ENCODE measurements at regions not wholly inside any gene's neighbourhood (a gene's known extent, or its start where the extent isn't known, plus 50 kb on each side); places are given as distances from the start of the nearest gene placed in this dataset.

DNA sequence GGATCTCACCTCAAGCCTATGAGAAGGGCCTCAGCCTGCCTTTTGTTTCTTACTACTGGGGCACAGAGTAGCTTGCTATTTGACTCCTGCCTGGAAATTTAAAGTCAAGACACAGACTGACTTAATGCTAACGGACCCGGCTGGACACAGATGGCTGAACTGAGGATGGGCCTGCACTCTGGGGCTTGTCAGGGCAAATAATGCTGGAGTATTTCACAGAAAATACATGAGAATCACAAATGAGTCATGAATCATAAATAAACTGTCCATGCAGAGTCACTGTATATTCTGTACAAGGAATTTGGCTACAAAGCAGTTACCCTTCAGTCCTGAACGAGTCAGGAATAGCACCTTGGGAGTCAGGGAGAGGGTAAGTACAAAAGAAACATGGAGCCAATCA lies 683.2 kb upstream of the FOXG1 start:
- no peak overlapping the region for H2AFZ ChIP-seq (ENCODE audit: low read depth, low read length, severe bottlenecking)
- H3K36me3 ChIP-seq (ENCODE audit: low read length) = no peaks in the 10 kb centered on the region
- no peaks in the 10 kb centered on the region for H3K79me2 ChIP-seq (ENCODE audit: insufficient read depth, low read length)
- H3K27ac ChIP-seq (ENCODE audit: low read depth, low read length) = no peak overlapping the region
- H3K27me3 ChIP-seq (ENCODE audit: low read length) = no peaks in the 10 kb centered on the region
- TF ChIP-seq, protein P1, sequence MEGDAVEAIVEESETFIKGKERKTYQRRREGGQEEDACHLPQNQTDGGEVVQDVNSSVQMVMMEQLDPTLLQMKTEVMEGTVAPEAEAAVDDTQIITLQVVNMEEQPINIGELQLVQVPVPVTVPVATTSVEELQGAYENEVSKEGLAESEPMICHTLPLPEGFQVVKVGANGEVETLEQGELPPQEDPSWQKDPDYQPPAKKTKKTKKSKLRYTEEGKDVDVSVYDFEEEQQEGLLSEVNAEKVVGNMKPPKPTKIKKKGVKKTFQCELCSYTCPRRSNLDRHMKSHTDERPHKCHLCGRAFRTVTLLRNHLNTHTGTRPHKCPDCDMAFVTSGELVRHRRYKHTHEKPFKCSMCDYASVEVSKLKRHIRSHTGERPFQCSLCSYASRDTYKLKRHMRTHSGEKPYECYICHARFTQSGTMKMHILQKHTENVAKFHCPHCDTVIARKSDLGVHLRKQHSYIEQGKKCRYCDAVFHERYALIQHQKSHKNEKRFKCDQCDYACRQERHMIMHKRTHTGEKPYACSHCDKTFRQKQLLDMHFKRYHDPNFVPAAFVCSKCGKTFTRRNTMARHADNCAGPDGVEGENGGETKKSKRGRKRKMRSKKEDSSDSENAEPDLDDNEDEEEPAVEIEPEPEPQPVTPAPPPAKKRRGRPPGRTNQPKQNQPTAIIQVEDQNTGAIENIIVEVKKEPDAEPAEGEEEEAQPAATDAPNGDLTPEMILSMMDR (IDR thresholded peaks at IDR 0.05; ENCODE audit: insufficient read depth, low read length, poor library complexity, severe bottlenecking) = no peak
- no peak for TF ChIP-seq EZH2phosphoT487 (conservative IDR thresholded peaks at IDR 0.05; ENCODE audit: low read length)
- H3K9me3 ChIP-seq (ENCODE audit: insufficient read depth, low read length) = no peaks in the 10 kb centered on the region; the same call in 1 of the 2 replicates
- no peak overlapping the region for H3K9ac ChIP-seq (ENCODE audit: low read length)
- H3F3A ChIP-seq (ENCODE audit: insufficient read depth) = no peaks in the 10 kb centered on the region
- no peak overlapping the region for H3K4me2 ChIP-seq (ENCODE audit: low read depth, low read length, poor library complexity, severe bottlenecking)
- no peaks in the 10 kb centered on the region for H4K20me1 ChIP-seq (ENCODE audit: low read depth, low read length)
- no peak overlapping the region for H3K4me3 ChIP-seq (ENCODE audit: insufficient read depth, low read length, poor library complexity, severe bottlenecking)
- no peaks in the 10 kb centered on the region for H3K9me2 ChIP-seq (replicated peaks; ENCODE audit: insufficient read depth, low read length)

DNA sequence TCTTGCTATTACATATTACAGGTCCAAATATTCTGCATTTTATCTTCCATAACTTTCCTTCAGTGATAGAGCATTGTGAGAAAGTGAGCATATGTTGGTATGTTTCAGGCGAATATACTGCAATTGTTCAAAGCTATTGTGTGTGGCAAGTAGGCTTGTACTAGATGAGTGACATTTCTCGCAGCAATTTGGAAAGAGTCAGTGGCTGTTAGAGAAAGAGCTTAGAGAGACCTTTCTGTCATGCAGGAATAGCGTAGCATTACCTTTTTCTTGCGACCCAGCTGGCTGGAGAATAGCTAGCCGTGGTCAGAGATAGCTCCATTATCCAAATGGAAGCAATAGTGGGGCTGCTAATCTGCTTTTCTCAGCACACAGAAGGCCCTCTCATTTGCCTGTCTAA lies 678.5 kb upstream of the FOXG1 start:
- H3K4me2 ChIP-seq (ENCODE audit: low read depth, low read length, poor library complexity, severe bottlenecking) = no peak overlapping the region
- TF ChIP-seq, protein P1 (IDR thresholded peaks at IDR 0.05; ENCODE audit: insufficient read depth, low read length, poor library complexity, severe bottlenecking) = no peak
- H2AFZ ChIP-seq (ENCODE audit: low read depth, low read length, severe bottlenecking) = no peak overlapping the region
- no peaks in the 10 kb centered on the region; the same call in 1 of the 2 replicates for H3K9me3 ChIP-seq (ENCODE audit: insufficient read depth, low read length)
- H3K79me2 ChIP-seq (ENCODE audit: insufficient read depth, low read length) = no peaks in the 10 kb centered on the region
- no peaks in the 10 kb centered on the region for H3F3A ChIP-seq (ENCODE audit: insufficient read depth)
- no peaks in the 10 kb centered on the region for H3K36me3 ChIP-seq (ENCODE audit: low read length)
- no peak overlapping the region for H3K4me3 ChIP-seq (ENCODE audit: insufficient read depth, low read length, poor library complexity, severe bottlenecking)
- no peak overlapping the region for H3K27ac ChIP-seq (ENCODE audit: low read depth, low read length)
- no peaks in the 10 kb centered on the region for H3K9me2 ChIP-seq (replicated peaks; ENCODE audit: insufficient read depth, low read length)
- no peak overlapping the region for H3K9ac ChIP-seq (ENCODE audit: low read length)
- no peaks in the 10 kb centered on the region for H4K20me1 ChIP-seq (ENCODE audit: low read depth, low read length)
- H3K27me3 ChIP-seq (ENCODE audit: low read length) = no peaks in the 10 kb centered on the region

DNA sequence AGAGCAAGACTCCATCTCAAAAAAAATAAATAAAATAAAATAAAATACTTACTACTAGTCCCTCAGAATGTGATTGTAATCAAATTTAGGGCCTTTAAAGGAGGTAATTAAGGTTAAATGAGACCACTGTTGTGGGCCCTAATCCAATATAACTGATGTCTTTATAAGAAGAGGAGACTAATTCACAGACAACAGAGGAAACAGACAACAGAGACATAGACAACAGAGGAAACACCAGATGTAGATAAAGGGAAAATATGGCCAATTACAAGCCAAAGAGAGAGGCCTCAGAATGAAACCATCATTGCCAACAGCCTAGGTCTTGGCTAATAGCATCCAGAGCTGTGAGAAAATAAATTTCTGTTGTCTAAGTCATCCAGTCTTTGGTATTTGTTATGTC lies 669.0 kb upstream of the FOXG1 start:
- TF ChIP-seq, protein P1 (IDR thresholded peaks at IDR 0.05; ENCODE audit: insufficient read depth, low read length, poor library complexity, severe bottlenecking) = no peak
- no peak for TF ChIP-seq EZH2phosphoT487 (conservative IDR thresholded peaks at IDR 0.05; ENCODE audit: low read length)
- Histone ChIP-seq H3K36me3 (ENCODE audit: low read length) (no peaks in the 10 kb centered on the region), H3F3A (ENCODE audit: insufficient read depth) (no peaks in the 10 kb centered on the region), H4K20me1 (ENCODE audit: low read depth, low read length) (no peaks in the 10 kb centered on the region), H3K9me2 (replicated peaks; ENCODE audit: insufficient read depth, low read length) (no peaks in the 10 kb centered on the region), H3K9ac (ENCODE audit: low read length) (no peak overlapping the region), H3K27me3 (ENCODE audit: low read length) (no peaks in the 10 kb centered on the region), H3K4me3 (ENCODE audit: insufficient read depth, low read length, poor library complexity, severe bottlenecking) (no peak overlapping the region), H3K9me3 (ENCODE audit: insufficient read depth, low read length) (no peaks in the 10 kb centered on the region), H3K79me2 (ENCODE audit: insufficient read depth, low read length) (no peaks in the 10 kb centered on the region), H3K27ac (ENCODE audit: low read depth, low read length) (no peak overlapping the region), H3K4me2 (ENCODE audit: low read depth, low read length, poor library complexity, severe bottlenecking) (no peak overlapping the region), H2AFZ (ENCODE audit: low read depth, low read length, severe bottlenecking) (no peak overlapping the region)

DNA sequence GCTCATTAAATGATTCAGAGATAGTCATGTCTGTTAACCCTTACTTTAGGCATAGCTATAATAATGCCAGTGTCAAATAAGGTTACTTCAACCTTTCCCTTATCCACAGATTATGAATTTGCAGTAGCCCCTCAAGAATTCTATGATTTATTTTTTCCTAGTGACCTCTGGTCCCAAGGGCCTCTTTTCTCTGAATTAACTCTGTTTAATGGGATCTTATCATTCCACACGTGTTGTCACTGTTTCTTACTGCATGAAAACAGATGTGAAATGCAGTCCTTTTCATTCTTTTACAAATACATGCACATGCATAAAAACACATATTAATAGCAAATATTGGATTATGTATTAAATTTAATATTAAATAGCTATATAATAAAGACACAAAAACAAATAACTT lies 667.7 kb upstream of the FOXG1 start:
- Histone ChIP-seq H3K9me3 (ENCODE audit: insufficient read depth, low read length) (no peaks in the 10 kb centered on the region), H3K9ac (ENCODE audit: low read length) (no peak overlapping the region), H3K27me3 (ENCODE audit: low read length) (no peaks in the 10 kb centered on the region)

More for the DNA sequence above, 667.7 kb upstream of the FOXG1 start:
- Histone ChIP-seq H3K4me3 (ENCODE audit: insufficient read depth, low read length, poor library complexity, severe bottlenecking) (no peak overlapping the region), H2AFZ (ENCODE audit: low read depth, low read length, severe bottlenecking) (no peak overlapping the region), H4K20me1 (ENCODE audit: low read depth, low read length) (no peaks in the 10 kb centered on the region), H3K79me2 (ENCODE audit: insufficient read depth, low read length) (no peaks in the 10 kb centered on the region), H3K27ac (ENCODE audit: low read depth, low read length) (no peak overlapping the region), H3F3A (ENCODE audit: insufficient read depth) (no peaks in the 10 kb centered on the region), H3K9me2 (replicated peaks; ENCODE audit: insufficient read depth, low read length) (no peaks in the 10 kb centered on the region), H3K36me3 (ENCODE audit: low read length) (no peaks in the 10 kb centered on the region), H3K4me2 (ENCODE audit: low read depth, low read length, poor library complexity, severe bottlenecking) (no peak overlapping the region)
- TF ChIP-seq, protein P1 (IDR thresholded peaks at IDR 0.05; ENCODE audit: insufficient read depth, low read length, poor library complexity, severe bottlenecking) = no peak
- TF ChIP-seq EZH2phosphoT487 (conservative IDR thresholded peaks at IDR 0.05; ENCODE audit: low read length) = no peak

All from SU-DHL-6 (cell line).